IPS-NIHi11 (cell line): ENCODE measurements at regions not wholly inside any gene's neighbourhood (a gene's known extent, or its start where the extent isn't known, plus 50 kb on each side); places are given as distances from the start of the nearest gene placed in this dataset.
"Not testable (repeated sequence)": the region's sequence is repeated elsewhere in the genome, so short reads cannot be mapped to it uniquely, and the experiment has no call there.

Experiments used
- DNase-seq: peaks from one replicate; pipeline ENCODE4 v3.0.0; 2012; ENCODE audit warnings: mixed read lengths, low spot score

GRCh38 chrX:131830400-131831184 is 192.5 kb upstream of the STK26 start:
- peak; percentile 53 for DNase-seq

DNA sequence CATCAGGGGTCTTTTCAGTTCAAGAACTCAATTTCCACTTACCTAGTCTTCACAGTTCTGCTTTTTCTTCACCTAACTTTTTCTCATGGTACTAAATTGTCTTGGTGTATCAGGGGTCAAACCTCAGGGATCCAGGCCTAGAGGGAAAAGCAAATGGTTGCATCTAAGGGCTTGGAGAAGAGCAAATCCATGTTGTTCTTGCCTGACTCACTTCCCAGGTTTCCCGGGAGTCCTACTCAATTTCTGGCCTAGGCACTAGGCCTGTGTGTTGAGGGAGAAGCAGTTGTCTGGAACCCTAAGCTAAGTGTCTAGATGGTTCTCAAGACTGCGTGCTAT is 191.9 kb upstream of the STK26 start:
- DNase-seq: no peak

- DNase-seq: no peak
These were observed 186.9 kb upstream of the STK26 start for GRCh38 chrX:131836161-131836560.

GRCh38 chrX:131837325-131837724 is 185.8 kb upstream of the STK26 start:
- no peak for DNase-seq

DNA sequence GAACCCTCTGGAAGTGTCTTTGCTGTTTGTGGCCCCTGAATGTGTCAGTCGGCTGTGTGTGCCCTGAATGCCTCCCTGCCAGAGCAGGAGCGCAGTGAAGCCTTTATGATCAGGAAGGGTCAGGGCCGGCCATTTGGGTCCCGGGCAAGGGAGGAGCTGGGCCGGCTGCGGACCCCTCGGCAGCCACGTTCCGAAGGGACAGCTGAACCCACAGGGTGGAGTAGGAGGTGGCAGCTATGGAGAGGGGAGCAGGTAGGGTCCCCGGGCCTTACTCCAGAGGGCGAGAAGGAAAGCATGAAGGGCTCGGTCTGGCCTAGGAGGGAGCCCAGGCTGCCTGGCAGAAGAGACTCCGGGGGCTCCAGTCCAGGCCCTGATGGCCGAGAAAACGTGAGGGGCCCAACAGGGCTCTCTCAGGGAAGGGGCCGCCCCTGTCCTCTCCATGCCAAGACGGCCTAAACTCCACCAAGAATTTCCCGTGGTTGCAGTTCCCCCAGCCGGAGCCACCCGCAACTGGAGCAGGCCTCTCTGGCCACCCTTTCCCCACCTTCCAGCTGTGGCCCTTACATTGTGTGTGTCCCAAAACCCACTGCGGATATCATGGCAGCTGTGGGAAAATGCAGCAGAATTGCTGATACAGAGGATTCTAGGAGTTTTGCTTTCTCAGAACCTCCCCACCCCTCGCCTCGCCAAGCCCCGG is 182.2 kb upstream of the STK26 start:
- DNase-seq: no peak

- peak; percentile 60 for DNase-seq
These were observed 181.3 kb upstream of the STK26 start for GRCh38 chrX:131841496-131842437.

DNA sequence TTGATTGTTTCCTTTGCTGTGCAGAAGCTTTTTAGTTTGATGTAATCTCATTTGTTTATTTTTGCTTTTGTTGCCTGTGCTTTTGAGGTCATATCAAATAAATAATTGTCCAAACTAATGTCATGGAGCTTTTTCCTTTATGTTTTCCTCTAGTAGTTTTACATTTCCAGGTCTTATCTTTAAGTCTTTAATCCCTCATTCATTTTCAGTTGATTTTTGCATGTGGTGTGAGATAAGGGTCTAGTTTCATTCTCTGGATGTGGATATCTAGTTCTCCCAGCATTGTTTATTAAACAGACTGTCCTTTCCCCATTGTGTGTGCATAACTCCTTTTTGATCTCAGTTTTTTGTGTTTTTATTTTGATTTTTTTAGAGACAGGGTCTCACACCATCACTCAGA is 179.1 kb upstream of the STK26 start:
- DNase-seq: no peak

DNA sequence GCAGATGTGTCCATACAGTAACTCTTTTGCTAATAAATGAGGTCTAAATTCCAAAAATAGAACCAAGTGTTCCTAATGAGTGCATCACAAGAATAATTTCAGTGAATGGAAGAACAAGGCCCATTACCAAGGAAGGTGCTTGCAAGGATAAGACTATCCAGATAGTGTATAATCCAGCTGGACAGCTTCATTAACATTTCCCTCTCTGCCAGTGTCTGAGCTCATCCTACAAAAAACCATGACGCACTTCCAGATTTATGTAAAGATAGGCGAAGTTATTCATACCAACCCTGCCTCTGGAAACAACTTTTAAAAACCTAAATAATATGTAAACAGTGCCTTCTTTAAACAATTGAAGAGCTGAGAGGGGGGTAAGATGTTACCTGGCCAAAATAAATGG is 177.9 kb upstream of the STK26 start:
- DNase-seq: no peak

DNA sequence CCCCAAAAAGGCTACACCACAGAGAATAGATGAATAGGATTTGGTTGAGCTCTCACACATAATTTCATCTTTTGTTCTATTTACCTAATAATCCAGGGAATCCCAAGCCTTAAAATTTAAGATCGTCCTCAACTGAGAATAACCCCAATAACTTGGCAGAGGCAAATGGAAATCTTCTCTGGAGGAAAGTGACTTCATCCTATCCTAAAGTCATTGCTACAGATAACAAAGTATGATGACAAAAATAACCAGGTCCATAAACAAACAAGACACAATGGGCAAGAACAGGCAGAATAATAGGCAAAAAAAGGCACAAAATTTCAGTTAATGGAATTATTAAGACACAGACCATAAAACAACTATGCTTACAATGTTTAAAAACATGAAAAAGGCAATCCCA is 177.3 kb upstream of the STK26 start:
- no peak for DNase-seq

DNA sequence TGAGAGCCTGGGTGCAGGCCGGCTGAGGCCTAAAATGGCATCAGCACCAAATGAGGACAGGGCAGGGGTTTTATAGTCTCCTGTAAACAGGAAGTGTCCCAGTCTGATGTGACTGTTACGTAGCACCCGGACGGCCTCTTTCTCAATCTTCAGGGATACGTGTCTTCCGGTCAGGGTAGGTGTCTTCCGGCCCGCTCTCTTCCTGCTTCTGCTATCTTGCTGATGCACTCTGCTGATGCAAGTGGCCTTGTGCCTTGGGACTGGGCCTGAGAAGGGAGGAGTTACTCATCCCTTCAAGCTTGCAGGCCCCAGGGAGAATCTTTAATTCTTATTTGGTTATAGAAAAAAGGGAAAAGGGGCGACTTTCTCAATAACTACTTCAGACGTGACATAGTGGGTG is 172.1 kb upstream of the STK26 start:
- not testable (repeated sequence) for DNase-seq

GRCh38 chrX:131853440-131853839 is 169.7 kb upstream of the STK26 start:
- no peak for DNase-seq

DNA sequence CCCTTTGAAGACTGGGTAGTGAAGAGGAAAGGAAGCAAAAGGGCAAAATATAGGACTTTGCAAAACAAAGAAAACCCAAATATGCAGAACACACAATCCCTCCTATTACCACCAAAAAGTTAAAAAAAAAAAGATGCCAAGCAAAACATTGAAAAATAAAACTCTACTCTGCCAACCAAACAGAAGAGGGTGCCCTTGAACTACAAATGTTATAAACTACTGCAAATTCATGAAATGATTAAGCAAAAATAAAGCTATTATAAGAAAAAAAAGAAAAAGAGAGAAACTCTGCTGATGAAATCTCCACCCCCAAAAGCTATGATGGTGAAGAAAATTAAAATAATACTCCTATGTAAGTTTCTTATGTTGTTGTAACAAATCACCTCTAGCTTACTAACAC is 168.5 kb upstream of the STK26 start:
- no peak for DNase-seq

- no peak for DNase-seq
These were observed 161.9 kb upstream of the STK26 start for GRCh38 chrX:131861088-131861787.

DNA sequence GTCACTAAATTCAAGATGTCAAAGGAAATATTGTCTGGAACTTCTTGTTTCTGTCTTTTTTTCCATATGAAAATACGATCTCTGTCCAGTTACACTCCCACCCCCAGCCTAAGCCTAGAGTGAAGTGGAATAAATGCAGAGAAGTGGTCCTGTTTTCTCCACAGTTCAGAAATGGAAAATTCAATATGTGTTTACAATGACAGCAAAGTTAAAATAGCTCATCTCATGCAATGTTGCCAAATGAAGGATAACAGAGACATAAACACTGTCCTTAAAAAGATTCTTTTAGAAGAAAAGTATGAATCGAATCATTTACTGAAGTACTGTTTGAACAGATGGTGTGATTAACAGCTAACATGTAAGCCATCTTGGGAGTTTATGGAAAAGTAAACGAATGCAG is 160.8 kb upstream of the STK26 start:
- no peak for DNase-seq

DNA sequence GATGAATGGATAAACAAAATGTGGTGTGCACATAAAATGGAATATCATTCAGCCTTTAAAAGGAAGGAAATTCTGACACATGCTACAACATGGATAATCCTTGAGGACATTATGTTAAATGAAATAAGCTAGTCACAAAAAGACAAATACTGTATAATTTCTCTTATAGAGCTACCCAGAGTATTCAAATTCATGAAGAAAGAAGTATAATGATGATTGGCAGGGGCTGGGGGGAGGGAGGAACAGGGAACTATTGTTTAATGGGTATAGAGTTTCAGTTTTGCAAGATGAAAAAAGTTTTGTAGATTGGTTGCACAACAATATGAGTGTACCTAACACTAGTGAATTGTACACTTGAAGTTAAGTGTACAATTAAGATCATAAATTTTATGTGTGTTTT is 153.9 kb upstream of the STK26 start:
- no peak for DNase-seq

DNA sequence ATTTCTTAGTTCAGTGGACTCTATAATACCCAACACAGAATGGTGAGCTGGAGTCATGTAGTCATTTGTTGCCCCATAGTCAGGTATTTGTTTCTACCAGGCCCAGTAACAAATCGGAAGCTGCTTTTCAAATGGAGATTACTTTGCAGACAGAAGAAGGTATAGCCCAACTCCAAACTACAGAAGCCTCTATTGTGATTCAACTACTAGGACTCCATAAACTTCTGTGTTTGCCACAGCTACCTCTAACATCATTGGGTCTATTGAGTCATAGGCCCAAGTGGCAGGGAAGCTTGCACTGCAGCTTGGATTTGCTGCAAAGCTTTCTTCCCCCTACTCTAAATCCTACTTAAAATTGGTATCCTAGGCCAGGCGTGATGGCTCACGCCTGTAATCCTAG is 148.8 kb upstream of the STK26 start:
- peak; percentile 3 for DNase-seq

- not testable (repeated sequence) for DNase-seq
These were observed 147.3 kb upstream of the STK26 start for GRCh38 chrX:131875827-131876226.

DNA sequence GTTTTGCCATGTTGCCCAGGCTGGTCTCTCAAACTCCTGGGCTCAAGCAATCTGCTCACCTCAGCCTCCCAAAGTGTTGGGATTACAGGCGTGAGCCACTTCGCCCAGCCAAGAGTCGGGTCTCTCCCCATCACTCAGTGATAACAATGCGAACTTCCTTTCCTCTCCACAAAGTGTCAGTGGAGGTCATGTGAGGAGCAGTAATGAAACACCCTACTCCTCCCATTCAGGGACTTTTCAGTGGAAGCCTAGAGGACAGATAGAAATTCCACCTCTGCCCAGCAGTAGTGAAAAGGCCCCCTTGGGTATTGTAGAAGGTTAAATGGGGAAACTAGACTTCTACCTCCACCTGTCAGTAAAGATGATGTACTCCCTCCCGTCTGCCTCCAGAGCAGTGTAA is 141.9 kb upstream of the STK26 start:
- peak; percentile 4 for DNase-seq

DNA sequence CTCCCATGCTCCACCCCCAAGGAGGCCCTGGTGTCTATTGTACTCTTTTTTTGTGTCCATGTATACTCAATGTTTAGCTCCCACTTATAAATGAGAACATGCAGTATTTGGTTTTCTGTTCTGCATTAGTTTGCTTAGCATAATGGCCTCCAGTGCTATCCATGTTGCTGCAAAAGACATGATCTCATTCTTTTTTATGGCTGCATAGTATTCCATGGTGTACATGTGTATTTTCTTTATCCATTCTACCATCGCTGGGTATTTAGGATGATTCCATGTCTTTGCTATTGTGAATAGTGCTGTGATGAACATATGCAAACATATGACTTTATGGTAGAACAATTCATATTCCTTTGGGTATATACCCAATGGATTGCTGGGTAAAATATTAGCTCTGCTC is 138.1 kb upstream of the STK26 start:
- DNase-seq: not testable (repeated sequence)

DNA sequence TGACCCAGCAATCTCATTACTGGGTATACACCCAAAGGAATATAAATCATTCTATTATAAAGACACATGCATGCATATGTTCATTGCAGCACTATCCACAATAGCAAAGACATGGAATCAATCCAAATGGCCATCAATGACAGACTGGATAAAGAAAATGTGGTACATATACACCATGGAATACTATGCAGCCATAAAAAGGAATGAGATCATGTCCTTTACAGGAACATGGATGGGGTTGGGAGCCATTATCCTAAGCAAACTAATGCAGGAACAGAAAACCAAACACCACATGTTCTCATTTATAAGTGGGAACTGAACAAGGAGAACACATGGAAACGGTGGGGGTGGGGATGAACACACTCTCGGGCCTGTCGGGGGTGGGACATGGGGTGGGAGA is 129.2 kb upstream of the STK26 start:
- DNase-seq: not testable (repeated sequence)

DNA sequence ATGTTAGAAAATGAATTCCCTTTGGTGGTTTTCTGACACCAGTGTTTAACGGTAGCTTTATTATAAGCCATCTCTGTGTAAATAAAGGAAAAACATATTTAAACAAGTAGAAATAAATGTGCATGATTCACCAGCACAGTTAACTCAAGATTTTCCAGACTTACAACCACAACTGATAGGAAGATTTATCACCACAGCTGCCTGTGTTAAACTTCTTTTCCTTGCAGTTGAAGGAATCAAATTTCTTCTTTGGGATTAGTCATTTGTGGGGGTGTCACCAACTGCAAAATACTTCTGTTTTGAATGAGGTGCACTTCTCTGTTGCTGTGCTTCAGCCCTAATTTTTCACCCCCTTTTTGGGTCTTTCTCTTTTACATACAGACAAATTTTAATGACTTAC is 128.1 kb upstream of the STK26 start:
- no peak for DNase-seq

GRCh38 chrX:131895807-131896206 is 127.3 kb upstream of the STK26 start:
- DNase-seq: no peak
